Osteoblast (primary cell): ENCODE measurements at regions not wholly inside any gene's neighbourhood (a gene's known extent, or its start where the extent isn't known, plus 50 kb on each side); places are given as distances from the start of the nearest gene placed in this dataset.

Experiments
- DNase-seq: peaks from one replicate; pipeline ENCODE4 v3.0.0; 2011; ENCODE audit warnings: low spot score, mixed read lengths; ENCODE audit not compliant: insufficient read length; ENCODE audit errors: missing footprints
- H2AFZ ChIP-seq: 2 replicates; pipeline ENCODE4 v1.6.0; 2011; ENCODE audit warnings: mild to moderate bottlenecking, low read length
- H3K27ac ChIP-seq: 2 replicates; pipeline ENCODE4 v1.5.1; 2011; ENCODE audit warnings: mild to moderate bottlenecking, low read depth, low read length, moderate library complexity
- H3K27me3 ChIP-seq: 2 replicates; pipeline ENCODE4 v1.6.0; 2012; ENCODE audit warnings: mild to moderate bottlenecking, control low read depth, inconsistent platforms, low read length, moderate library complexity; ENCODE audit not compliant: insufficient read depth
- H3K36me3 ChIP-seq: 2 replicates; pipeline ENCODE4 v1.5.1; 2011; ENCODE audit warnings: mild to moderate bottlenecking, low read length, control low read depth, moderate library complexity; ENCODE audit not compliant: insufficient read depth
- H3K4me1 ChIP-seq: 2 replicates; pipeline ENCODE4 v1.5.1; 2011; ENCODE audit warnings: mild to moderate bottlenecking, low read length, control low read depth, moderate library complexity; ENCODE audit not compliant: insufficient read depth
- H3K4me2 ChIP-seq: 2 replicates; pipeline ENCODE4 v1.6.0; 2011; ENCODE audit warnings: mild to moderate bottlenecking, low read length; ENCODE audit not compliant: insufficient read depth
- H3K4me3 ChIP-seq: fragments of 200-600 bp; sonication (generic); 3 replicates; pipeline ENCODE4 v1.5.1; 2012; ENCODE audit warnings: mild to moderate bottlenecking, low read length, inconsistent platforms; ENCODE audit not compliant: insufficient read depth
- H3K79me2 ChIP-seq: 2 replicates; pipeline ENCODE4 v1.6.0; 2012; ENCODE audit warnings: mild to moderate bottlenecking, low read length, control low read depth, inconsistent platforms; ENCODE audit not compliant: insufficient read depth
- H3K9me3 ChIP-seq: 2 replicates; pipeline ENCODE4 v1.5.1; 2011; ENCODE audit warnings: low read depth, low read length, control low read depth
- H4K20me1 ChIP-seq: 2 replicates; pipeline ENCODE4 v1.6.0; 2012; ENCODE audit warnings: mild to moderate bottlenecking, low read length, control low read depth; ENCODE audit not compliant: insufficient read depth
- CTCF ChIP-seq: IDR thresholded peaks from 2 replicates; pipeline ENCODE4 v1.5.1; 2011; ENCODE audit warnings: mild to moderate bottlenecking, low read depth, low read length, moderate library complexity; ENCODE audit errors: extremely low read depth

GRCh38 chr2:154614906-154615305, 83.6 kb upstream of the KCNJ3 start:
- H3K27ac ChIP-seq, result no peak overlapping the region
- no peak overlapping the region for H3K4me2 ChIP-seq
- TF ChIP-seq CTCF, result no peak
- no peaks in the 10 kb centered on the region for H3K4me1 ChIP-seq
- H3K4me3 ChIP-seq, result no peak overlapping the region
- H4K20me1 ChIP-seq, result no peaks in the 10 kb centered on the region
- no peak overlapping the region for H2AFZ ChIP-seq
- H3K79me2 ChIP-seq, result no peaks in the 10 kb centered on the region
- DNase-seq, result no peak
- H3K9me3 ChIP-seq, result no peaks in the 10 kb centered on the region
- no peaks in the 10 kb centered on the region for H3K27me3 ChIP-seq
- no peaks in the 10 kb centered on the region for H3K36me3 ChIP-seq

GRCh38 chr2:154616659-154617058, 81.8 kb upstream of the KCNJ3 start:
- H3K79me2 ChIP-seq, result no peaks in the 10 kb centered on the region
- DNase-seq, result no peak
- no peak for TF ChIP-seq CTCF

GRCh38 chr2:154620471-154620870, 78.0 kb upstream of the KCNJ3 start:
- no peak for DNase-seq
- Histone ChIP-seq H3K4me3 (no peak overlapping the region), H3K27ac (no peak overlapping the region)

More at GRCh38 chr2:154616659-154617058, 81.8 kb upstream of the KCNJ3 start:
- no peak overlapping the region for H3K4me3 ChIP-seq
- H3K36me3 ChIP-seq, result no peaks in the 10 kb centered on the region
- no peaks in the 10 kb centered on the region for H3K27me3 ChIP-seq
- H3K9me3 ChIP-seq, result no peaks in the 10 kb centered on the region
- no peak overlapping the region for H3K27ac ChIP-seq
- no peak overlapping the region for H3K4me2 ChIP-seq
- H4K20me1 ChIP-seq, result no peaks in the 10 kb centered on the region
- H2AFZ ChIP-seq, result no peak overlapping the region
- no peaks in the 10 kb centered on the region for H3K4me1 ChIP-seq

GRCh38 chr2:154623819-154624218, 74.7 kb upstream of the KCNJ3 start:
- DNase-seq, result no peak
- no peaks in the 10 kb centered on the region for H3K36me3 ChIP-seq
- no peak overlapping the region for H3K27ac ChIP-seq
- no peak overlapping the region for H2AFZ ChIP-seq
- no peaks in the 10 kb centered on the region for H4K20me1 ChIP-seq
- H3K79me2 ChIP-seq, result no peaks in the 10 kb centered on the region
- H3K27me3 ChIP-seq, result no peaks in the 10 kb centered on the region
- peak; percentile 26 for TF ChIP-seq CTCF
- no peaks in the 10 kb centered on the region for H3K4me1 ChIP-seq
- H3K4me3 ChIP-seq, result no peak overlapping the region
- no peaks in the 10 kb centered on the region for H3K9me3 ChIP-seq
- H3K4me2 ChIP-seq, result no peak overlapping the region

More at GRCh38 chr2:154620471-154620870, 78.0 kb upstream of the KCNJ3 start:
- Histone ChIP-seq H3K27me3 (no peaks in the 10 kb centered on the region), H3K36me3 (no peaks in the 10 kb centered on the region), H3K4me1 (no peaks in the 10 kb centered on the region), H3K9me3 (no peaks in the 10 kb centered on the region), H3K79me2 (no peaks in the 10 kb centered on the region), H4K20me1 (no peaks in the 10 kb centered on the region), H2AFZ (no peak overlapping the region), H3K4me2 (no peak overlapping the region)
- no peak for TF ChIP-seq CTCF
